ENCODE measurements at regions not wholly inside any gene's neighbourhood (a gene's known extent, or its start where the extent isn't known, plus 50 kb on each side); places are given as distances from the start of the nearest gene placed in this dataset.

DNA sequence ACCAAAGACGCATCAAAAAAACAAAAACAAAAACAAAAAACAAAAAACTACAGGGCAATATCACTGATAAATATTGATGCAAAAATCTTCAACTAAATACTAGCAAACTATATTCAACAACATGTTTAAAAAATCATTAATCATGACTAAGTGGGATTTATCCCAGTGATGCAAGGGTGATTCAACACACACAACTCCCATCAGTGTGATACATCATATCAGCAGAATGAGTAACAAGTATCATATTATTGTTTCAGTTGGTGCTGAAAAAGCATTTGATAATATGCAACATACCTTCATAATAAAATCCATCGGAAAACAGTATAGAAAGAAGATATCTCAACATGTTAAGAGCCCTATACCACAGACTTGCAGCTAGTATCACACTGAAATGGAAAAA lies 953.0 kb downstream of the AMY1C start:
- TF ChIP-seq SPI1 (IDR thresholded peaks at IDR 0.05; ENCODE audit: low read depth, low read length) (no peak), PAX5 (IDR thresholded peaks at IDR 0.05; ENCODE audit: insufficient read depth, low read length, severe bottlenecking) (no peak), POLR2A (IDR thresholded peaks at IDR 0.05; ENCODE audit: low read depth, low read length) (no peak), POLR2AphosphoS5 (IDR thresholded peaks at IDR 0.05; ENCODE audit: low read depth, low read length) (no peak), TAF1 (IDR thresholded peaks at IDR 0.05; ENCODE audit: low read depth, low read length) (no peak)
